IMR-90 (cell line): ENCODE measurements at regions not wholly inside any gene's neighbourhood (a gene's known extent, or its start where the extent isn't known, plus 50 kb on each side); places are given as distances from the start of the nearest gene placed in this dataset.

Source experiments
- ATAC-seq: fragments of 200-7000 bp; cut with Tn5 transposase; 2 replicates; pipeline ENCODE4 v1.9.1; 2020; ENCODE audit warnings: low read depth, mild to moderate bottlenecking, moderate library complexity
- BruUV-seq: library from RNA; stranded (reverse); fragments of 400-500 nt; replicated peaks from 2 replicates; lab custom pipeline; 2021; lab: Mats Ljungman, UMichigan
- CTCF ChIA-PET: fragments of 300-600 bp; formaldehyde crosslinking; extraction: SDS; loops from one replicate; lab custom pipeline; 2021; ENCODE audit warnings: antibody characterized with exemption; lab: Yijun Ruan, JAX
- POLR2A ChIA-PET: fragments of 300-600 bp; sonication (Branson Sonifier 250); formaldehyde crosslinking; loops from one replicate; lab custom pipeline; 2022; ENCODE audit warnings: antibody characterized with exemption; ENCODE audit not compliant: unreplicated experiment; lab: Charles Lee
- DNase-seq: peaks from one replicate; pipeline ENCODE4 v3.0.0; 2013
- H2AFZ ChIP-seq: replicated peaks from 2 replicates; pipeline ENCODE3; 2013; ENCODE audit warnings: low read length, mild to moderate bottlenecking; ENCODE audit not compliant: poor library complexity
- H2AK5ac ChIP-seq: 2 replicates; pipeline ENCODE4 v1.6.1; 2013; ENCODE audit warnings: low read depth, low read length, inconsistent platforms
- H2AK9ac ChIP-seq: replicated peaks from 2 replicates; pipeline ENCODE3; 2013; ENCODE audit warnings: mild to moderate bottlenecking, low read depth, low read length, moderate library complexity; ENCODE audit not compliant: poor library complexity
- H2BK120ac ChIP-seq: 2 replicates; pipeline ENCODE4 v1.6.1; 2013; ENCODE audit warnings: low read depth, low read length, inconsistent platforms
- H2BK15ac ChIP-seq: 3 replicates; pipeline ENCODE4 v1.6.1; 2013; ENCODE audit warnings: low read depth, low read length, inconsistent platforms
- H2BK20ac ChIP-seq: 2 replicates; pipeline ENCODE4 v1.6.1; 2013; ENCODE audit warnings: low read depth, mild to moderate bottlenecking, inconsistent platforms, low read length, moderate library complexity
- H2BK5ac ChIP-seq: 2 replicates; pipeline ENCODE4 v1.6.1; 2013; ENCODE audit warnings: mild to moderate bottlenecking, low read depth, low read length, inconsistent platforms; ENCODE audit not compliant: poor library complexity, severe bottlenecking
- H3K14ac ChIP-seq: replicated peaks from 2 replicates; pipeline ENCODE4 v1.6.1; 2013; ENCODE audit warnings: low read depth, low read length, inconsistent platforms
- H3K18ac ChIP-seq: 2 replicates; pipeline ENCODE4 v1.6.1; 2013; ENCODE audit warnings: low read depth, low read length, control low read depth
- H3K23ac ChIP-seq: 2 replicates; pipeline ENCODE4 v1.6.1; 2013; ENCODE audit warnings: low read depth, low read length, inconsistent platforms
- H3K27ac ChIP-seq: 2 replicates; pipeline ENCODE4 v1.5.1; 2013; ENCODE audit warnings: mild to moderate bottlenecking, control low read depth, low read length; ENCODE audit not compliant: insufficient read depth
- H3K27me3 ChIP-seq: 2 replicates; pipeline ENCODE4 v1.6.1; 2013; ENCODE audit warnings: low read length; ENCODE audit not compliant: control insufficient read depth, insufficient read depth
- H3K36me3 ChIP-seq: 2 replicates; pipeline ENCODE4 v1.6.1; 2013; ENCODE audit warnings: low read length, mixed read lengths; ENCODE audit not compliant: control insufficient read depth, insufficient read depth
- H3K4ac ChIP-seq: 2 replicates; pipeline ENCODE4 v1.6.1; 2013; ENCODE audit warnings: low read depth, low read length, inconsistent platforms
- H3K4me1 ChIP-seq: 2 replicates; pipeline ENCODE4 v1.6.1; 2013; ENCODE audit warnings: low read length, mixed read lengths; ENCODE audit not compliant: control insufficient read depth, insufficient read depth
- H3K4me2 ChIP-seq: 2 replicates; pipeline ENCODE4 v1.6.1; 2013; ENCODE audit warnings: low read depth, mild to moderate bottlenecking, control low read depth, low read length, moderate library complexity
- H3K4me3 ChIP-seq: 2 replicates; pipeline ENCODE4 v1.5.1; 2013; ENCODE audit warnings: low read depth, mild to moderate bottlenecking, control low read depth, low read length, moderate library complexity; ENCODE audit not compliant: insufficient read depth
- H3K56ac ChIP-seq: 2 replicates; pipeline ENCODE4 v1.6.1; 2013; ENCODE audit warnings: low read length, inconsistent platforms; ENCODE audit not compliant: insufficient read depth; ENCODE audit errors: extremely low read depth
- H3K79me1 ChIP-seq, 2 experiments: 2 replicates each; pipeline ENCODE4 v1.6.1; 2013; ENCODE audit warnings: low read length in 2 of 2, inconsistent platforms in 1 of 2, low read depth in 1 of 2
- H3K9ac ChIP-seq: 2 replicates; pipeline ENCODE4 v1.6.1; 2013; ENCODE audit warnings: low read depth, low read length, control low read depth
- H3K9me1 ChIP-seq: 2 replicates; pipeline ENCODE4 v1.6.1; 2013; ENCODE audit warnings: low read length, inconsistent platforms; ENCODE audit not compliant: insufficient read depth
- H3K9me3 ChIP-seq: 2 replicates; pipeline ENCODE4 v1.6.1; 2013; ENCODE audit warnings: low read length; ENCODE audit not compliant: control insufficient read depth, insufficient read depth
- H4K20me1 ChIP-seq: 2 replicates; pipeline ENCODE4 v1.6.1; 2013; ENCODE audit warnings: low read length, inconsistent platforms; ENCODE audit not compliant: insufficient read depth
- H4K5ac ChIP-seq: 2 replicates; pipeline ENCODE4 v1.6.1; 2013; ENCODE audit warnings: mild to moderate bottlenecking, low read depth, low read length, control low read depth
- H4K8ac ChIP-seq, 2 experiments: 2 replicates each; pipeline ENCODE4 v1.6.1; 2013; ENCODE audit warnings: low read depth in 2 of 2, low read length in 2 of 2, control low read depth in 1 of 2, inconsistent platforms in 1 of 2
- H4K91ac ChIP-seq: 2 replicates; pipeline ENCODE4 v1.6.1; 2013; ENCODE audit warnings: low read depth, low read length, inconsistent platforms; ENCODE audit not compliant: insufficient read depth
- BHLHE40 ChIP-seq: fragments of 150-350 bp; IDR thresholded peaks from 2 replicates; pipeline ENCODE4 v1.6.1; 2016; ENCODE audit warnings: mild to moderate bottlenecking, low read depth, low read length
- CHD1 ChIP-seq: IDR thresholded peaks from 2 replicates; pipeline ENCODE4 v1.6.1; 2012; ENCODE audit warnings: low read depth, low read length, improper control_type of control experiment
- MAFK ChIP-seq: IDR thresholded peaks from 2 replicates; pipeline ENCODE4 v1.6.1; 2012; ENCODE audit warnings: low read depth, low read length, improper control_type of control experiment
- SMC3 ChIP-seq: fragments of 150-350 bp; IDR thresholded peaks from 2 replicates; pipeline ENCODE4 v1.6.1; 2016; ENCODE audit warnings: low read depth, mild to moderate bottlenecking, antibody characterized with exemption, low read length, moderate library complexity
- WGBS, 2 experiments: methylation state at CpG; one replicate each; pipeline versions ENCODE4 v1.1.5 to v1.1.7; 2013; ENCODE audit warnings: missing lambda C conversion rate in 2 of 2; ENCODE audit not compliant: insufficient read length in 1 of 2; ENCODE audit errors: extremely low coverage in 2 of 2; 5-methylcytosine and 5-hydroxymethylcytosine counted together
- dilution Hi-C: fragments of 300-500 bp; cut with HindIII; formaldehyde crosslinking; loops from one replicate; pipeline ENCODE4 v1.14.3; 2018; ENCODE audit warnings: low sequenced_read_pairs; ENCODE audit not compliant: unreplicated experiment
- in situ Hi-C: fragments of 300-500 bp; cut with MboI; formaldehyde crosslinking; loops from 3 replicates; pipeline ENCODE4 v1.14.3; 2019; ENCODE audit warnings: low sequenced_read_pairs, inconsistent platforms, mixed read lengths
- intact Hi-C: fragments of 100-400 bp; cut with micrococcal nuclease; formaldehyde crosslinking; loops from 2 replicates; pipeline ENCODE4 v1.10.0; 2022
- TF ChIP-seq, protein P1 (sequence below): conservative IDR thresholded peaks from 2 replicates; pipeline ENCODE4 v1.5.1; 2012; ENCODE audit warnings: mild to moderate bottlenecking, low read depth, low read length, improper control_type of control experiment
- TF ChIP-seq, protein P2 (sequence below): fragments of 150-350 bp; IDR thresholded peaks from 2 replicates; pipeline ENCODE4 v1.6.1; 2016; ENCODE audit warnings: low read depth, mild to moderate bottlenecking, low read length, moderate library complexity, borderline replicate concordance

DNA sequence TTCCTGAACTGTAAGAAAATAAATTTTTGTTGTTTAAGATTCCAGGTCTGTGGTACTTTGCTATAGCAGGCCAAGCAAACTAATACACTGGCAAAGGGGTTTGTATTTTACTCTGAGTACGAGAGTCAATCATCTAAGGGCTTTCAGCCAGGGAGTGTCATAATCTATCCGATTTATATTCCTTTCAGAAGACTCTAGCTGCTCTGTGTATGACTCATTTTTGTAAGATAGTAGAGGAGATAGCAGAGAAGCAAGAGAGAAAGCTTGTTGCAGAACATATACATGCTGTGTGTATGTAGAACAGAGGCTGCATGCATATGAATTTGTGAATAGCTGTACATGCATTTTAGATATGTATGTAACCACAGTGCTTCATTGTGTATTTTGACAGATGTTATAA lies 577.9 kb upstream of the EPHA6 start:
- H3K4me3 ChIP-seq, result no peak overlapping the region
- H3K9ac ChIP-seq, result no peak overlapping the region
- no peak overlapping the region for H3K18ac ChIP-seq
- H3K23ac ChIP-seq, result no peak overlapping the region
- no peaks in the 10 kb centered on the region for H4K20me1 ChIP-seq
- in situ Hi-C loops, result no loop called here
- CTCF ChIA-PET, result no interaction called here
- H2AFZ ChIP-seq, result no peak overlapping the region
- TF ChIP-seq, protein P1, sequence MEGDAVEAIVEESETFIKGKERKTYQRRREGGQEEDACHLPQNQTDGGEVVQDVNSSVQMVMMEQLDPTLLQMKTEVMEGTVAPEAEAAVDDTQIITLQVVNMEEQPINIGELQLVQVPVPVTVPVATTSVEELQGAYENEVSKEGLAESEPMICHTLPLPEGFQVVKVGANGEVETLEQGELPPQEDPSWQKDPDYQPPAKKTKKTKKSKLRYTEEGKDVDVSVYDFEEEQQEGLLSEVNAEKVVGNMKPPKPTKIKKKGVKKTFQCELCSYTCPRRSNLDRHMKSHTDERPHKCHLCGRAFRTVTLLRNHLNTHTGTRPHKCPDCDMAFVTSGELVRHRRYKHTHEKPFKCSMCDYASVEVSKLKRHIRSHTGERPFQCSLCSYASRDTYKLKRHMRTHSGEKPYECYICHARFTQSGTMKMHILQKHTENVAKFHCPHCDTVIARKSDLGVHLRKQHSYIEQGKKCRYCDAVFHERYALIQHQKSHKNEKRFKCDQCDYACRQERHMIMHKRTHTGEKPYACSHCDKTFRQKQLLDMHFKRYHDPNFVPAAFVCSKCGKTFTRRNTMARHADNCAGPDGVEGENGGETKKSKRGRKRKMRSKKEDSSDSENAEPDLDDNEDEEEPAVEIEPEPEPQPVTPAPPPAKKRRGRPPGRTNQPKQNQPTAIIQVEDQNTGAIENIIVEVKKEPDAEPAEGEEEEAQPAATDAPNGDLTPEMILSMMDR, result no peak
- TF ChIP-seq BHLHE40 (no peak), SMC3 (no peak), MAFK (no peak), CHD1 (no peak)
- TF ChIP-seq, protein P2, sequence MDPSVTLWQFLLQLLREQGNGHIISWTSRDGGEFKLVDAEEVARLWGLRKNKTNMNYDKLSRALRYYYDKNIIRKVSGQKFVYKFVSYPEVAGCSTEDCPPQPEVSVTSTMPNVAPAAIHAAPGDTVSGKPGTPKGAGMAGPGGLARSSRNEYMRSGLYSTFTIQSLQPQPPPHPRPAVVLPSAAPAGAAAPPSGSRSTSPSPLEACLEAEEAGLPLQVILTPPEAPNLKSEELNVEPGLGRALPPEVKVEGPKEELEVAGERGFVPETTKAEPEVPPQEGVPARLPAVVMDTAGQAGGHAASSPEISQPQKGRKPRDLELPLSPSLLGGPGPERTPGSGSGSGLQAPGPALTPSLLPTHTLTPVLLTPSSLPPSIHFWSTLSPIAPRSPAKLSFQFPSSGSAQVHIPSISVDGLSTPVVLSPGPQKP, result no peak
- no peaks in the 10 kb centered on the region for H3K27me3 ChIP-seq
- H4K5ac ChIP-seq, result no peak overlapping the region
- H2BK15ac ChIP-seq, result no peak overlapping the region
- no peak overlapping the region for H3K56ac ChIP-seq
- POLR2A ChIA-PET, result no interaction called here
- H4K8ac ChIP-seq, result no peak overlapping the region
- no peak overlapping the region for H2BK20ac ChIP-seq
- H3K4me1 ChIP-seq, result no peaks in the 10 kb centered on the region
- H3K36me3 ChIP-seq, result no peaks in the 10 kb centered on the region
- H2AK9ac ChIP-seq, result no peak overlapping the region
- H2AK5ac ChIP-seq, result no peak overlapping the region
- H3K9me1 ChIP-seq, result no peaks in the 10 kb centered on the region
- DNase-seq, result no peak
- H2BK5ac ChIP-seq, result no peak overlapping the region
- no peak overlapping the region for H3K27ac ChIP-seq
- no peak overlapping the region for H4K91ac ChIP-seq
- dilution Hi-C loops, result no loop called here
- no peak overlapping the region for H3K14ac ChIP-seq
- no peak overlapping the region for H3K4me2 ChIP-seq
- BruUV-seq, result no TSS peak
- intact Hi-C loops, result no loop called here
- no peak for ATAC-seq
- no peaks in the 10 kb centered on the region for H3K79me1 ChIP-seq
- H3K4ac ChIP-seq, result no peak overlapping the region
- H3K9me3 ChIP-seq, result no peaks in the 10 kb centered on the region; the same call in 1 of the 2 replicates
- no peak overlapping the region for H2BK120ac ChIP-seq
- no CpG with 5 or more reads among the region's 2 CpGs for WGBS, 2 experiments
